Mesenchymal stem cell (in vitro differentiated cells and primary cell): ENCODE measurements at regions not wholly inside any gene's neighbourhood (a gene's known extent, or its start where the extent isn't known, plus 50 kb on each side); places are given as distances from the start of the nearest gene placed in this dataset.

Experiments
- DNase-seq: peaks from one replicate; pipeline ENCODE4 v3.0.0-alpha.2; 2013
- H2AFZ ChIP-seq: one replicate; pipeline ENCODE4 v1.6.1; 2013; ENCODE audit warnings: low read depth, mild to moderate bottlenecking, control low read depth, inconsistent platforms, low read length, moderate library complexity
- H2AK5ac ChIP-seq: 2 replicates; pipeline ENCODE4 v1.6.1; 2013; ENCODE audit warnings: low read length, moderate library complexity, mild to moderate bottlenecking, inconsistent platforms; ENCODE audit not compliant: severe bottlenecking
- H2BK120ac ChIP-seq: one replicate; pipeline ENCODE4 v1.6.1; 2013; ENCODE audit warnings: low read depth, mild to moderate bottlenecking, inconsistent platforms, low read length, moderate library complexity
- H2BK12ac ChIP-seq, 2 experiments: one replicate each; pipeline ENCODE4 v1.6.1; 2013; ENCODE audit warnings: inconsistent platforms in 2 of 2, low read length in 2 of 2, mild to moderate bottlenecking in 2 of 2, moderate library complexity in 2 of 2, control low read depth in 1 of 2
- H2BK15ac ChIP-seq: one replicate; pipeline ENCODE4 v1.6.1; 2013; ENCODE audit warnings: mild to moderate bottlenecking, low read depth, inconsistent platforms; ENCODE audit not compliant: poor library complexity, severe bottlenecking
- H2BK5ac ChIP-seq: 2 replicates; pipeline ENCODE4 v1.6.1; 2013; ENCODE audit warnings: low read depth, mild to moderate bottlenecking, low read length, control low read depth, inconsistent platforms; ENCODE audit not compliant: poor library complexity, severe bottlenecking
- H3K14ac ChIP-seq, 2 experiments: one replicate each; pipeline ENCODE4 v1.6.1; 2013; ENCODE audit warnings: inconsistent platforms in 2 of 2, low read length in 2 of 2, control low read depth in 1 of 2, mild to moderate bottlenecking in 1 of 2, moderate library complexity in 1 of 2
- H3K18ac ChIP-seq, 2 experiments: one replicate each; pipeline ENCODE4 v1.6.1; 2013; ENCODE audit warnings: inconsistent platforms in 2 of 2, low read length in 2 of 2, control low read depth in 1 of 2, low read depth in 1 of 2, mild to moderate bottlenecking in 1 of 2
- H3K23ac ChIP-seq, 2 experiments: one replicate each; pipeline ENCODE4 v1.6.1; 2013; ENCODE audit warnings: inconsistent platforms in 2 of 2, low read length in 2 of 2, mild to moderate bottlenecking in 2 of 2, moderate library complexity in 2 of 2, control low read depth in 1 of 2
- H3K27ac ChIP-seq: 2 replicates; pipeline ENCODE4 v1.5.1; 2013; ENCODE audit warnings: mild to moderate bottlenecking, moderate library complexity, low read length, control low read depth, inconsistent platforms; ENCODE audit not compliant: poor library complexity, severe bottlenecking
- H3K27me3 ChIP-seq, 2 experiments: 2 replicates each; pipeline versions ENCODE4 v1.6.1 to v1.7.0; 2013; ENCODE audit warnings: low read length in 2 of 2, mild to moderate bottlenecking in 2 of 2, moderate library complexity in 2 of 2, control low read depth in 1 of 2, inconsistent platforms in 1 of 2; ENCODE audit not compliant: control insufficient read depth in 1 of 2, insufficient read depth in 1 of 2
- H3K36me3 ChIP-seq, 2 experiments: 2 replicates each; pipeline versions ENCODE4 v1.6.1 to v1.7.0; 2013; ENCODE audit warnings: low read length in 2 of 2, control low read depth in 1 of 2, inconsistent platforms in 1 of 2, low read depth in 1 of 2, mild to moderate bottlenecking in 1 of 2; ENCODE audit not compliant: insufficient read depth in 2 of 2, control insufficient read depth in 1 of 2
- H3K4ac ChIP-seq, 2 experiments: one replicate each; pipeline ENCODE4 v1.6.1; 2013; ENCODE audit warnings: inconsistent platforms in 2 of 2, low read length in 2 of 2, mild to moderate bottlenecking in 2 of 2, moderate library complexity in 2 of 2, control low read depth in 1 of 2, low read depth in 1 of 2
- H3K4me1 ChIP-seq: 2 replicates; pipeline ENCODE4 v1.6.1; 2013; ENCODE audit warnings: low read depth, low read length, control low read depth; ENCODE audit not compliant: control insufficient read depth, insufficient read depth
- H3K4me2 ChIP-seq: 2 replicates; pipeline ENCODE4 v1.6.1; 2013; ENCODE audit warnings: low read length, mild to moderate bottlenecking, inconsistent platforms; ENCODE audit not compliant: poor library complexity, severe bottlenecking
- H3K4me3 ChIP-seq, 2 experiments: 2 replicates each; pipeline versions ENCODE4 v1.5.1 to v1.7.0; 2013; ENCODE audit warnings: low read length in 2 of 2, mild to moderate bottlenecking in 2 of 2, control low read depth in 1 of 2, low read depth in 1 of 2; ENCODE audit not compliant: insufficient read depth in 1 of 2
- H3K79me1 ChIP-seq: replicated peaks from 2 replicates; pipeline ENCODE4 v1.6.1; 2013; ENCODE audit warnings: mild to moderate bottlenecking, control low read depth, low read length, inconsistent platforms; ENCODE audit not compliant: poor library complexity, severe bottlenecking
- H3K9ac ChIP-seq: 2 replicates; pipeline ENCODE4 v1.7.0; 2013; ENCODE audit warnings: mild to moderate bottlenecking, low read length, moderate library complexity
- H3K9me3 ChIP-seq: 2 replicates; pipeline ENCODE4 v1.7.0; 2013; ENCODE audit warnings: mild to moderate bottlenecking, low read length; ENCODE audit not compliant: control insufficient read depth
- H4K8ac ChIP-seq: one replicate; pipeline ENCODE4 v1.6.1; 2013; ENCODE audit warnings: inconsistent platforms, mild to moderate bottlenecking, low read length, moderate library complexity
- H4K91ac ChIP-seq: one replicate; pipeline ENCODE4 v1.6.1; 2013; ENCODE audit warnings: mild to moderate bottlenecking, low read length, inconsistent platforms
- WGBS: methylation state at CpG from one replicate; pipeline ENCODE4 v1.1.7; 2013; ENCODE audit warnings: mixed read lengths; 5-methylcytosine and 5-hydroxymethylcytosine counted together

GRCh38 chr4:129384974-129385373 lies 289.0 kb downstream of the C4orf33 start:
- H2BK15ac ChIP-seq = no peak overlapping the region
- H3K79me1 ChIP-seq = no peaks in the 10 kb centered on the region
- no peak overlapping the region for H3K4me3 ChIP-seq
- H2BK5ac ChIP-seq = no peak overlapping the region
- H3K14ac ChIP-seq = no peak overlapping the region
- no peak overlapping the region for H3K9ac ChIP-seq
- no peak overlapping the region for H3K27ac ChIP-seq
- H2BK120ac ChIP-seq = no peak overlapping the region
- H3K4me2 ChIP-seq = no peak overlapping the region
- no peak overlapping the region for H4K8ac ChIP-seq
- DNase-seq = no peak
- H3K27me3 ChIP-seq = no peaks in the 10 kb centered on the region
- H2AFZ ChIP-seq = no peak overlapping the region
- WGBS = 92% methylated on average over 1 of the region's 1 CpG
- H3K9me3 ChIP-seq = no peaks in the 10 kb centered on the region
- H3K18ac ChIP-seq = no peak overlapping the region
- no peak overlapping the region for H2AK5ac ChIP-seq
- H3K4ac ChIP-seq = no peak overlapping the region
- no peaks in the 10 kb centered on the region for H3K4me1 ChIP-seq
- H4K91ac ChIP-seq = no peak overlapping the region
- H3K23ac ChIP-seq = no peak overlapping the region
- H2BK12ac ChIP-seq = no peak overlapping the region
- no peaks in the 10 kb centered on the region for H3K36me3 ChIP-seq

- Histone ChIP-seq H2AK5ac (no peak overlapping the region), H3K18ac (no peak overlapping the region), H3K4me3 (no peak overlapping the region), H3K4ac (no peak overlapping the region), H3K23ac (no peak overlapping the region), H2BK15ac (no peak overlapping the region), H3K27ac (no peak overlapping the region), H3K36me3 (no peaks in the 10 kb centered on the region), H2AFZ (no peak overlapping the region), H2BK120ac (no peak overlapping the region), H3K9me3 (no peaks in the 10 kb centered on the region), H3K79me1 (no peaks in the 10 kb centered on the region), H4K91ac (no peak overlapping the region), H3K27me3 (no peaks in the 10 kb centered on the region), H3K4me2 (no peak overlapping the region), H3K4me1 (no peaks in the 10 kb centered on the region), H4K8ac (no peak overlapping the region), H2BK12ac (no peak overlapping the region), H2BK5ac (no peak overlapping the region), H3K14ac (no peak overlapping the region), H3K9ac (no peak overlapping the region)
- no peak for DNase-seq
Observed at GRCh38 chr4:129387666-129388065, 291.7 kb downstream of the C4orf33 start.

- no peak overlapping the region for H2AFZ ChIP-seq
- 84% methylated on average over 4 of the region's 4 CpGs for WGBS
- H2BK15ac ChIP-seq = no peak overlapping the region
- peaks cover 7% of the 10 kb centered on the region for H3K9me3 ChIP-seq
- no peak overlapping the region for H2AK5ac ChIP-seq
- no peak overlapping the region for H4K91ac ChIP-seq
- no peaks in the 10 kb centered on the region for H3K79me1 ChIP-seq
- H4K8ac ChIP-seq = no peak overlapping the region
- no peak overlapping the region for H3K18ac ChIP-seq
- H2BK12ac ChIP-seq = no peak overlapping the region
- H3K4ac ChIP-seq = no peak overlapping the region
- DNase-seq = no peak
- H3K14ac ChIP-seq = no peak overlapping the region
- no peak overlapping the region for H3K4me3 ChIP-seq
- H3K4me2 ChIP-seq = no peak overlapping the region
- H3K27me3 ChIP-seq = no peaks in the 10 kb centered on the region
- H2BK120ac ChIP-seq = no peak overlapping the region
- H2BK5ac ChIP-seq = no peak overlapping the region
- no peaks in the 10 kb centered on the region for H3K4me1 ChIP-seq
- no peak overlapping the region for H3K27ac ChIP-seq
- no peak overlapping the region for H3K9ac ChIP-seq
- no peaks in the 10 kb centered on the region for H3K36me3 ChIP-seq
- no peak overlapping the region for H3K23ac ChIP-seq
Observed at GRCh38 chr4:129393976-129394375, 298.0 kb downstream of the C4orf33 start.

- Histone ChIP-seq H3K27ac (no peak overlapping the region), H2AFZ (no peak overlapping the region), H3K79me1 (no peaks in the 10 kb centered on the region), H3K9ac (no peak overlapping the region), H2AK5ac (no peak overlapping the region), H2BK15ac (no peak overlapping the region), H3K4ac (no peak overlapping the region), H3K23ac (no peak overlapping the region), H4K91ac (no peak overlapping the region), H3K36me3 (no peaks in the 10 kb centered on the region), H3K18ac (no peak overlapping the region), H4K8ac (no peak overlapping the region), H3K4me1 (no peaks in the 10 kb centered on the region), H3K9me3 (peaks cover 8% of the 10 kb centered on the region), H2BK120ac (no peak overlapping the region), H3K4me2 (no peak overlapping the region), H3K27me3 (no peaks in the 10 kb centered on the region), H2BK5ac (no peak overlapping the region), H3K14ac (no peak overlapping the region), H2BK12ac (no peak overlapping the region), H3K4me3 (no peak overlapping the region)
- WGBS = 83% methylated on average over 4 of the region's 6 CpGs
- DNase-seq = no peak
Observed at GRCh38 chr4:129394635-129395034, 298.7 kb downstream of the C4orf33 start.
